A549 (cell line): ENCODE measurements at regions not wholly inside any gene's neighbourhood (a gene's known extent, or its start where the extent isn't known, plus 50 kb on each side); places are given as distances from the start of the nearest gene placed in this dataset.

ENCODE experiments used
- ATAC-seq, 2 experiments: fragments of 200-7000 bp in 1 of 2; fragments of >200 bp in 1 of 2; cut with Nextera tagmentation in 1 of 2; cut with Tn5 transposase in 1 of 2; 3 replicates each; pipeline versions ENCODE4 v1.8.0 to v1.9.1; 2018 to 2020; ENCODE audit warnings: mild to moderate bottlenecking in 1 of 2, moderate library complexity in 1 of 2
- CTCF ChIA-PET: fragments of 300-600 bp; sonication (Branson Sonifier 250); formaldehyde crosslinking; extraction: SDS; loops from one replicate; lab custom pipeline; 2021; ENCODE audit warnings: antibody characterized with exemption, inconsistent platforms; lab: Yijun Ruan, JAX
- POLR2A ChIA-PET: fragments of 350-600 bp; formaldehyde crosslinking; extraction: SDS; loops from one replicate; lab custom pipeline; 2021; ENCODE audit warnings: antibody characterized with exemption, inconsistent platforms; lab: Yijun Ruan, JAX
- DNase-seq, 2 experiments: peaks; one replicate each; pipeline versions ENCODE4 v3.0.0 to v3.0.0-alpha.2; 2011 to 2016; ENCODE audit warnings: low read depth in 1 of 2, low spot score in 1 of 2
- FAIRE-seq: peaks from 2 replicates; lab custom pipeline; 2011; peaks lifted over from hg19 to GRCh38; lab: Jason Lieb, UNC
- H3K27ac ChIP-seq, 2 experiments: fragments of >200 bp; sonication (Bioruptor Twin); formaldehyde crosslinking; 3 replicates each; pipeline ENCODE4 v1.5.1; 2016 to 2017
- H3K4me1 ChIP-seq: fragments of >200 bp; sonication (Bioruptor Twin); formaldehyde crosslinking; 3 replicates; pipeline ENCODE4 v1.6.1; 2016
- H3K4me2 ChIP-seq: fragments of >200 bp; sonication (Bioruptor Twin); formaldehyde crosslinking; 3 replicates; pipeline ENCODE4 v1.6.1; 2016
- H3K4me3 ChIP-seq: fragments of >200 bp; sonication (Bioruptor Twin); formaldehyde crosslinking; 3 replicates; pipeline ENCODE4 v1.5.1; 2016
- H3K9me3 ChIP-seq: fragments of >200 bp; sonication (Bioruptor Twin); formaldehyde crosslinking; 3 replicates; pipeline ENCODE4 v1.6.1; 2016
- ATOH8 ChIP-seq: fragments of 250-450 bp; sonication (Bioruptor Pico); IDR thresholded peaks from 2 replicates; pipeline ENCODE4 v1.5.0; 2020; ENCODE audit warnings: low read depth, mild to moderate bottlenecking, moderate library complexity
- BHLHE40 ChIP-seq: IDR thresholded peaks from 2 replicates; pipeline ENCODE4 v1.6.1; 2012; ENCODE audit warnings: low read depth, low read length, inconsistent platforms
- CHD2 ChIP-seq: fragments of 150-350 bp; IDR thresholded peaks from 2 replicates; pipeline ENCODE4 v1.6.1; 2014; ENCODE audit warnings: low read length; ENCODE audit not compliant: partially characterized antibody
- E2F6 ChIP-seq: IDR thresholded peaks from 2 replicates; pipeline ENCODE4 v1.6.1; 2012; ENCODE audit warnings: low read depth, borderline replicate concordance
- GATA3 ChIP-seq: IDR thresholded peaks from 2 replicates; pipeline ENCODE4 v1.6.1; 2012; ENCODE audit warnings: borderline replicate concordance
- HES2 ChIP-seq: fragments of >200 bp; sonication (Bioruptor Twin); formaldehyde crosslinking; IDR thresholded peaks from 2 replicates; pipeline ENCODE4 v1.6.1; 2016
- HMGXB4 ChIP-seq: fragments of 250-450 bp; sonication (Bioruptor Pico); IDR thresholded peaks from 2 replicates; pipeline ENCODE4 v1.5.0; 2021; ENCODE audit warnings: mild to moderate bottlenecking, moderate library complexity, borderline replicate concordance
- KDM5A ChIP-seq: fragments of 200-600 bp; sonication (generic); IDR thresholded peaks from 2 replicates; pipeline ENCODE4 v1.6.1; 2016; ENCODE audit warnings: antibody characterized with exemption, mild to moderate bottlenecking
- MAFK ChIP-seq: fragments of 450-650 bp; IDR thresholded peaks from 2 replicates; pipeline ENCODE4 v1.6.1; 2014; ENCODE audit not compliant: partially characterized antibody
- MAZ ChIP-seq: fragments of 150-350 bp; IDR thresholded peaks from 2 replicates; pipeline ENCODE4 v1.6.1; 2014; ENCODE audit warnings: antibody characterized with exemption, low read depth, low read length, borderline replicate concordance
- POLR2A ChIP-seq: IDR thresholded peaks from 2 replicates; pipeline ENCODE4 v1.6.1; 2012; ENCODE audit warnings: mild to moderate bottlenecking, low read length
- RARB ChIP-seq: fragments of 250-450 bp; sonication (Bioruptor Pico); IDR thresholded peaks from 2 replicates; pipeline ENCODE4 v1.8.0; 2021; ENCODE audit warnings: mild to moderate bottlenecking, moderate library complexity
- RFX5 ChIP-seq: fragments of 450-650 bp; IDR thresholded peaks from 2 replicates; pipeline ENCODE4 v1.7.1; 2014; ENCODE audit warnings: antibody characterized with exemption, mild to moderate bottlenecking, moderate library complexity
- ZNF302 ChIP-seq: fragments of 250-450 bp; sonication (Bioruptor Pico); IDR thresholded peaks from 2 replicates; pipeline ENCODE4 v1.9.0; 2021; ENCODE audit warnings: inconsistent platforms, mild to moderate bottlenecking, moderate library complexity
- WGBS: methylation state at CpG from one replicate; pipeline ENCODE4 v1.1.6; 2017; ENCODE audit errors: missing lambda C conversion rate; 5-methylcytosine and 5-hydroxymethylcytosine counted together

- FAIRE-seq (no peak), DNase-seq (no peak), ATAC-seq (no peak)
- Histone ChIP-seq H3K27ac (no peak overlapping the region), H3K4me2 (no peak overlapping the region), H3K4me1 (no peaks in the 10 kb centered on the region), H3K9me3 (no peaks in the 10 kb centered on the region), H3K4me3 (no peak overlapping the region)
- ChIA-PET POLR2A (no interaction called here), CTCF (interaction anchor here (1.6 to 1.8 kb wide), 2 partner anchors 11 to 99 kb away, joined by 3 to 5 read pairs; no protein-coding TSS in a partner anchor)
- WGBS, result 90% methylated on average over 2 of the region's 2 CpGs
- no peak for TF ChIP-seq POLR2A
- no peak for TF ChIP-seq RARB (CRISPR knock-in tag)
- no peak for TF ChIP-seq KDM5A
Measured at GRCh38 chrX:68994891-68995255, 166.1 kb downstream of the EFNB1 start.

GRCh38 chrX:68994135-68994890 lies 165.5 kb downstream of the EFNB1 start:
- Histone ChIP-seq H3K9me3 (no peaks in the 10 kb centered on the region), H3K4me1 (no peaks in the 10 kb centered on the region), H3K27ac (no peak overlapping the region), H3K4me2 (no peak overlapping the region), H3K4me3 (no peak overlapping the region)
- 59% methylated on average over 7 of the region's 7 CpGs for WGBS
- DNase-seq, result no peak
- FAIRE-seq, result no peak
- ChIA-PET POLR2A (no interaction called here), CTCF (interaction anchor here (1.6 to 1.8 kb wide), 2 partner anchors 10 to 100 kb away, joined by 3 to 5 read pairs; no protein-coding TSS in a partner anchor)
- ATAC-seq, result no peak
- no peak for TF ChIP-seq HMGXB4
- TF ChIP-seq E2F6, result no peak
- TF ChIP-seq CHD2, result no peak
- no peak for TF ChIP-seq HES2
- no peak for TF ChIP-seq GATA3
- no peak for TF ChIP-seq ATOH8 (CRISPR knock-in tag)

GRCh38 chrX:68992821-68993397 lies 164.1 kb downstream of the EFNB1 start:
- TF ChIP-seq MAFK (no peak), ZNF302 (CRISPR knock-in tag) (no peak), GATA3 (no peak), BHLHE40 (no peak), RFX5 (no peak), MAZ (no peak)
- WGBS, result 0% methylated on average over 2 of the region's 7 CpGs
- H3K4me3 ChIP-seq, result no peak overlapping the region

More at GRCh38 chrX:68992821-68993397, 164.1 kb downstream of the EFNB1 start:
- H3K27ac ChIP-seq, result no peak overlapping the region
- no peaks in the 10 kb centered on the region for H3K4me1 ChIP-seq
- ChIA-PET POLR2A (no interaction called here), CTCF (interaction anchor here (1.6 kb wide), 1 partner anchor 101 kb away, joined by 3 read pairs; no protein-coding TSS in a partner anchor)
- DNase-seq (no peak), ATAC-seq (no peak), FAIRE-seq (no peak)
- no peak overlapping the region for H3K4me2 ChIP-seq
- no peaks in the 10 kb centered on the region for H3K9me3 ChIP-seq
